ENCODE measurements at regions not wholly inside any gene's neighbourhood (a gene's known extent, or its start where the extent isn't known, plus 50 kb on each side); places are given as distances from the start of the nearest gene placed in this dataset.
"Not testable (repeated sequence)": the region's sequence is repeated elsewhere in the genome, so short reads cannot be mapped to it uniquely, and the experiment has no call there.

GRCh38 chr2:146376511-146377064, 1468.2 kb upstream of the ACVR2A start:
- Histone ChIP-seq H3K27ac (no peak overlapping the region), H3K4me3 (no peak overlapping the region), H3K36me3 (ENCODE audit: insufficient read depth in 1 of 2, low read depth in 1 of 2) (no peaks in the 10 kb centered on the region), H3K9me3 (peaks cover 2% of the 10 kb centered on the region), H3K4me1 (no peaks in the 10 kb centered on the region), H3K27me3 (ENCODE audit: insufficient read depth in 3 of 3, low read length in 2 of 3) (no peaks in the 10 kb centered on the region)
- no peak for DNase-seq
- no peak for TF ChIP-seq CTCF (IDR thresholded peaks at IDR 0.05)
- no peak for ATAC-seq
- intact Hi-C loops (cut with DNase I): no loop called here
- 69 to 80% (median 74%) methylated on average over 4 of the region's 4 CpGs for WGBS, 3 donors

- H3K27ac ChIP-seq: no peak overlapping the region
- no peaks in the 10 kb centered on the region for H3K36me3 ChIP-seq (ENCODE audit: insufficient read depth in 1 of 2, low read depth in 1 of 2)
- ATAC-seq: no peak
- H3K9me3 ChIP-seq: peaks cover 6% of the 10 kb centered on the region
- 88 to 100% (median 93%) methylated on average over 1 of the region's 1 CpG for WGBS, 3 donors
- intact Hi-C loops (cut with DNase I): no loop called here
- H3K27me3 ChIP-seq (ENCODE audit: insufficient read depth in 3 of 3, low read length in 2 of 3): no peaks in the 10 kb centered on the region
- no peak for TF ChIP-seq CTCF (IDR thresholded peaks at IDR 0.05)
- no peaks in the 10 kb centered on the region for H3K4me1 ChIP-seq
- no peak for DNase-seq
- no peak overlapping the region for H3K4me3 ChIP-seq
Observed at GRCh38 chr2:146374505-146374904, 1470.3 kb upstream of the ACVR2A start.

- ATAC-seq; intact Hi-C loops (cut with DNase I): not testable (repeated sequence)
- WGBS, 3 donors: 83 to 96% (median 95%) methylated on average over 1 of the region's 1 CpG
Observed at GRCh38 chr2:146371364-146371763, 1473.5 kb upstream of the ACVR2A start.

GRCh38 chr2:146370826-146371225, 1474.0 kb upstream of the ACVR2A start:
- no peak for ATAC-seq
- Histone ChIP-seq H3K27me3 (ENCODE audit: insufficient read depth in 3 of 3, low read length in 2 of 3) (no peaks in the 10 kb centered on the region), H3K27ac (no peak overlapping the region), H3K9me3 (peaks cover 6% of the 10 kb centered on the region), H3K36me3 (ENCODE audit: insufficient read depth in 1 of 2, low read depth in 1 of 2) (no peaks in the 10 kb centered on the region), H3K4me3 (no peak overlapping the region), H3K4me1 (no peaks in the 10 kb centered on the region)
- TF ChIP-seq CTCF (IDR thresholded peaks at IDR 0.05): no peak
- intact Hi-C loops (cut with DNase I): no loop called here
- no peak for DNase-seq

More at GRCh38 chr2:146371364-146371763, 1473.5 kb upstream of the ACVR2A start:
- H3K27me3 ChIP-seq (ENCODE audit: insufficient read depth in 3 of 3, low read length in 2 of 3); H3K4me1 ChIP-seq; H3K36me3 ChIP-seq (ENCODE audit: insufficient read depth in 1 of 2, low read depth in 1 of 2); DNase-seq; H3K4me3 ChIP-seq; H3K27ac ChIP-seq; H3K9me3 ChIP-seq: not testable (repeated sequence)

GRCh38 chr2:146366276-146366675, 1478.6 kb upstream of the ACVR2A start:
- Histone ChIP-seq H3K27me3 (ENCODE audit: insufficient read depth in 3 of 3, low read length in 2 of 3) (no peaks in the 10 kb centered on the region), H3K9me3 (peaks cover 1% of the 10 kb centered on the region), H3K36me3 (ENCODE audit: insufficient read depth in 1 of 2, low read depth in 1 of 2) (no peaks in the 10 kb centered on the region), H3K4me3 (no peak overlapping the region), H3K27ac (no peak overlapping the region), H3K4me1 (no peaks in the 10 kb centered on the region)
- no peak for ATAC-seq
- TF ChIP-seq CTCF (IDR thresholded peaks at IDR 0.05): no peak
- no peak for DNase-seq
- intact Hi-C loops (cut with DNase I): no loop called here

Measured in psoas muscle (tissue), 7 donors.